Prostate gland (tissue), 2 donors: ENCODE measurements at regions not wholly inside any gene's neighbourhood (a gene's known extent, or its start where the extent isn't known, plus 50 kb on each side); places are given as distances from the start of the nearest gene placed in this dataset.

ENCODE experiments used
- CTCF ChIP-seq, 4 experiments: fragments of 200-600 bp in 2 of 4; fragments of 450-650 bp in 2 of 4; sonication (generic) in 2 of 4; IDR thresholded peaks; 1 replicate in 3 of 4; 2 replicates in 1 of 4; pipeline ENCODE4 v1.5.1; 2016 to 2019; ENCODE audit warnings: antibody characterized with exemption in 4 of 4, mild to moderate bottlenecking in 2 of 4, moderate library complexity in 2 of 4
- POLR2AphosphoS5 ChIP-seq: sonication (generic); formaldehyde crosslinking; IDR thresholded peaks from one replicate; pipeline ENCODE4 v1.6.1; 2017; ENCODE audit warnings: antibody characterized with exemption

DNA sequence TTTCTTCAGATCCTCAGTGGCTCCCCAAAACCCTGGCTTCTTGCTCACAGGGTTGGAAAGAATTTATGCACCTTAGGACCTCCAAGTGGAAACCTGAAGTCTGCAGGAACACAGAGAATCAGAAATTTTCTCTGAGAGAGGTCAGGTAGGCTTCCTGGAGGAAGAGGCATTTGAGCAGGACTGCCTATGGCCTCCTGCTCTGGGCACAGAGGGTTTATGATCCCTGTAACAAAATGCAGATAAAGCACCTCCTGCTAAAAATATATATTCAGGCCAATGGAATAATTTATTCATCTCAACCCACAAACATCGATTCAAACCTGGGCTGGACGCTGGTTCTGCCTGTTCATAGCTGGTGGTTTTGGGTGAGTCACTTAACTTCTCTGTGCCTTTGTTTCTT, 68.1 kb upstream of the FGF3 start:
- TF ChIP-seq CTCF (IDR thresholded peaks at IDR 0.05) (no peak), POLR2AphosphoS5 (no peak)
